Fibroblast of lung (primary cell): ENCODE measurements at regions not wholly inside any gene's neighbourhood (a gene's known extent, or its start where the extent isn't known, plus 50 kb on each side); places are given as distances from the start of the nearest gene placed in this dataset.
A peak's percentile ranks its signal among the peaks of the same experiment; 100 is the strongest.

Experiments used
- DNase-seq, 2 donors: peaks; one replicate each; pipeline versions ENCODE4 v3.0.0 to v3.0.0-alpha.2; 2010; ENCODE audit warnings: low read depth in 2 of 2
- H2AFZ ChIP-seq: 2 replicates; pipeline ENCODE4 v1.5.1; 2012; ENCODE audit warnings: low read length, control low read depth, inconsistent platforms
- H3K27ac ChIP-seq: 2 replicates; pipeline ENCODE4 v1.5.1; 2011; ENCODE audit warnings: low read length, control low read depth; ENCODE audit not compliant: insufficient read depth
- H3K27me3 ChIP-seq: 2 replicates; pipeline ENCODE4 v1.5.1; 2011; ENCODE audit warnings: mild to moderate bottlenecking, low read length; ENCODE audit not compliant: control insufficient read depth, insufficient read depth
- H3K36me3 ChIP-seq: 2 replicates; pipeline ENCODE4 v1.5.1; 2011; ENCODE audit warnings: low read length; ENCODE audit not compliant: control insufficient read depth, insufficient read depth
- H3K4me1 ChIP-seq: 2 replicates; pipeline ENCODE4 v1.5.1; 2011; ENCODE audit warnings: low read length; ENCODE audit not compliant: control insufficient read depth, insufficient read depth; ENCODE audit errors: extremely low read depth
- H3K4me2 ChIP-seq: 2 replicates; pipeline ENCODE4 v1.5.1; 2011; ENCODE audit warnings: low read length, control low read depth; ENCODE audit not compliant: insufficient read depth; ENCODE audit errors: extremely low read depth
- H3K4me3 ChIP-seq, 4 experiments: fragments of 200-600 bp in 1 of 4; sonication (generic) in 1 of 4; replicated peaks in 1 of 4; 2 replicates each; pipeline ENCODE4 v1.5.1; 2011 to 2016; ENCODE audit warnings: low read length in 4 of 4, low read depth in 3 of 4, mild to moderate bottlenecking in 3 of 4, control low read depth in 2 of 4, inconsistent platforms in 1 of 4, mixed read lengths in 1 of 4; ENCODE audit not compliant: insufficient read depth in 1 of 4; ENCODE audit errors: control extremely low read depth in 1 of 4
- H3K79me2 ChIP-seq: 2 replicates; pipeline ENCODE4 v1.5.1; 2012; ENCODE audit warnings: mild to moderate bottlenecking, low read length, inconsistent platforms; ENCODE audit not compliant: control insufficient read depth, insufficient read depth
- H3K9ac ChIP-seq: 2 replicates; pipeline ENCODE4 v1.5.1; 2011; ENCODE audit warnings: mild to moderate bottlenecking, low read length, control low read depth; ENCODE audit not compliant: insufficient read depth
- H3K9me3 ChIP-seq: 2 replicates; pipeline ENCODE4 v1.5.1; 2012; ENCODE audit warnings: low read depth, low read length; ENCODE audit not compliant: control insufficient read depth, insufficient read depth
- H4K20me1 ChIP-seq: 2 replicates; pipeline ENCODE4 v1.5.1; 2011; ENCODE audit warnings: low read length; ENCODE audit not compliant: control insufficient read depth, insufficient read depth; ENCODE audit errors: extremely low read depth
- EZH2 ChIP-seq: IDR thresholded peaks from 2 replicates; pipeline ENCODE4 v1.5.1; 2012; ENCODE audit warnings: low read length, control low read depth, mild to moderate bottlenecking; ENCODE audit errors: missing control alignments
- TF ChIP-seq, protein P1 (sequence below), 2 donors: IDR thresholded peaks in 1 of 2; conservative IDR thresholded peaks in 1 of 2; 1 replicate in 1 of 2; 2 replicates in 1 of 2; pipeline ENCODE4 v1.5.1; 2011 to 2012; ENCODE audit warnings: low read length in 2 of 2, control low read depth in 1 of 2, inconsistent platforms in 1 of 2, low read depth in 1 of 2, mild to moderate bottlenecking in 1 of 2

DNA sequence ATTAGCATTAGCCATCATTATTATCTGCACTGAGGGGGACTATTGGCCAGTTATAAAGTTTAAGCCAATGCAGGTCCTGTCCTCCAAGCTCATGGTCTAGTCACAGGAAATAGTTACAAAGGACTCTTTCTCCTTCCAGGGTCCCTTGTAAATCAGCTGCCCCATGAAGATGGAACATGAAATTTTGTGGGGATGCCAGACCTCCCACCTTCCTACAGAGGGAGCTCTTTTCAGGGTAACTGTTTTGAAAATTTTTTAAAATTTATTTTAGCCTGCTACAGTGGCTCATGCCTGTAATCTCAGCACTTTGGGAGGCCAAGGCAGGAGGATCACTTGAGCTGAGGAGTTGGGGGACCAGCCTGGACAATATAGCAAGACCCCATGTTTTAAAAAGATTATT, 124.4 kb upstream of the SLC34A2 start:
- TF ChIP-seq, protein P1, sequence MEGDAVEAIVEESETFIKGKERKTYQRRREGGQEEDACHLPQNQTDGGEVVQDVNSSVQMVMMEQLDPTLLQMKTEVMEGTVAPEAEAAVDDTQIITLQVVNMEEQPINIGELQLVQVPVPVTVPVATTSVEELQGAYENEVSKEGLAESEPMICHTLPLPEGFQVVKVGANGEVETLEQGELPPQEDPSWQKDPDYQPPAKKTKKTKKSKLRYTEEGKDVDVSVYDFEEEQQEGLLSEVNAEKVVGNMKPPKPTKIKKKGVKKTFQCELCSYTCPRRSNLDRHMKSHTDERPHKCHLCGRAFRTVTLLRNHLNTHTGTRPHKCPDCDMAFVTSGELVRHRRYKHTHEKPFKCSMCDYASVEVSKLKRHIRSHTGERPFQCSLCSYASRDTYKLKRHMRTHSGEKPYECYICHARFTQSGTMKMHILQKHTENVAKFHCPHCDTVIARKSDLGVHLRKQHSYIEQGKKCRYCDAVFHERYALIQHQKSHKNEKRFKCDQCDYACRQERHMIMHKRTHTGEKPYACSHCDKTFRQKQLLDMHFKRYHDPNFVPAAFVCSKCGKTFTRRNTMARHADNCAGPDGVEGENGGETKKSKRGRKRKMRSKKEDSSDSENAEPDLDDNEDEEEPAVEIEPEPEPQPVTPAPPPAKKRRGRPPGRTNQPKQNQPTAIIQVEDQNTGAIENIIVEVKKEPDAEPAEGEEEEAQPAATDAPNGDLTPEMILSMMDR (conservative IDR thresholded peaks at IDR 0.05 in 1 of 2, IDR thresholded peaks at IDR 0.05 in 1 of 2; ENCODE audit: low read depth in 1 of 2, low read length in 2 of 2), result peak; percentile 15
- TF ChIP-seq EZH2, result no peak
- H3K4me1 ChIP-seq, result no peaks in the 10 kb centered on the region
- H4K20me1 ChIP-seq, result no peaks in the 10 kb centered on the region
- H3K36me3 ChIP-seq, result no peaks in the 10 kb centered on the region
- H3K27ac ChIP-seq, result no peak overlapping the region
- DNase-seq, result no peak
- H3K79me2 ChIP-seq, result no peaks in the 10 kb centered on the region
- H2AFZ ChIP-seq, result no peak overlapping the region
- H3K9me3 ChIP-seq, result no peaks in the 10 kb centered on the region
- H3K4me3 ChIP-seq, result no peak overlapping the region
- no peak overlapping the region for H3K4me2 ChIP-seq
- no peaks in the 10 kb centered on the region for H3K27me3 ChIP-seq
- no peak overlapping the region for H3K9ac ChIP-seq

- H3K4me3 ChIP-seq, result no peak overlapping the region
- DNase-seq, result no peak
- no peak overlapping the region for H3K27ac ChIP-seq
- H3K4me1 ChIP-seq, result no peaks in the 10 kb centered on the region
- H3K9ac ChIP-seq, result no peak overlapping the region
- H3K36me3 ChIP-seq, result no peaks in the 10 kb centered on the region
- H2AFZ ChIP-seq, result no peak overlapping the region
- H3K9me3 ChIP-seq, result no peaks in the 10 kb centered on the region
- no peaks in the 10 kb centered on the region for H3K27me3 ChIP-seq
- H3K4me2 ChIP-seq, result no peak overlapping the region
- TF ChIP-seq, protein P1 (conservative IDR thresholded peaks at IDR 0.05 in 1 of 2, IDR thresholded peaks at IDR 0.05 in 1 of 2; ENCODE audit: low read depth in 1 of 2, low read length in 2 of 2), result no peak
- TF ChIP-seq EZH2, result no peak
- no peaks in the 10 kb centered on the region for H3K79me2 ChIP-seq
- H4K20me1 ChIP-seq, result no peaks in the 10 kb centered on the region
These were observed 123.1 kb upstream of the SLC34A2 start for GRCh38 chr4:25532591-25532990.

DNA sequence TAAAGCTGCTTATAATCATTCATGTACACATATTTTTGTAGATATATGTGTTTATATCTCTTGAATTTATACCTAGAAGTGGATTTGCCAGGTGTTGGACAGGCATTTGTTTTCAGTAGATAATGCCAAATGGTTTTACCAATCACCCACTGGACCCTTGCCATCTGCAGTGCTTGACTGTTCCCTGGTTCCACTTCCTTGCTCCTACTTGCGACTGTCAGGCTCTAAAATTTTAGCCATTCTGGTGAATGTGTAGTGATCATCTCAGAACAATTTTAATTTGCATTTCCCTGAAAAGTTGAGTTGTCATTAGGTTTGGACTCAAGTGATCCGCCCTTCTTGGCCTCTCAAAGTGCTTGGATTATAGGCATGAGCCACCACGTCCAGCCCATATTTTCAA, 122.4 kb upstream of the SLC34A2 start:
- H3K4me2 ChIP-seq, result no peak overlapping the region
- no peak overlapping the region for H3K9ac ChIP-seq
- no peak overlapping the region for H3K4me3 ChIP-seq
- no peaks in the 10 kb centered on the region for H3K79me2 ChIP-seq
- no peaks in the 10 kb centered on the region for H3K4me1 ChIP-seq
- H3K27ac ChIP-seq, result no peak overlapping the region
- no peaks in the 10 kb centered on the region for H3K9me3 ChIP-seq
- H3K36me3 ChIP-seq, result no peaks in the 10 kb centered on the region
- TF ChIP-seq EZH2, result no peak
- TF ChIP-seq, protein P1 (conservative IDR thresholded peaks at IDR 0.05 in 1 of 2, IDR thresholded peaks at IDR 0.05 in 1 of 2; ENCODE audit: low read depth in 1 of 2, low read length in 2 of 2), result no peak
- no peaks in the 10 kb centered on the region for H4K20me1 ChIP-seq
- H2AFZ ChIP-seq, result no peak overlapping the region
- DNase-seq, result no peak
- H3K27me3 ChIP-seq, result no peaks in the 10 kb centered on the region
